Activated CD8-positive, alpha-beta T cell treated with anti-CD3 and anti-CD28 coated beads, Interleukin-2, amount 10 ng/mL, durations not matched to agents 7 days and 5 days (primary cell): ENCODE measurements at regions not wholly inside any gene's neighbourhood (a gene's known extent, or its start where the extent isn't known, plus 50 kb on each side); places are given as distances from the start of the nearest gene placed in this dataset.

Source experiments
- ATAC-seq: fragments of 150-1000 bp; cut with Tn5 transposase; one replicate; pipeline ENCODE4 v1.10.0; 2021; ENCODE audit warnings: moderate library complexity
- CTCF ChIA-PET: fragments of 350-600 bp; sonication (Branson Sonifier 250); formaldehyde crosslinking; loops from one replicate; lab custom pipeline; 2021; ENCODE audit warnings: antibody characterized with exemption; lab: Charles Lee
- POLR2A ChIA-PET: fragments of 350-600 bp; sonication (Branson Sonifier 250); formaldehyde crosslinking; loops from one replicate; lab custom pipeline; 2021; ENCODE audit warnings: antibody characterized with exemption; lab: Charles Lee
- DNase-seq: peaks from one replicate; pipeline ENCODE4 v3.0.0-alpha.2; 2020
- H3K27ac Mint-ChIP-seq: one replicate; pipeline ENCODE4 v1.8.0; 2021; ENCODE audit warnings: mild to moderate bottlenecking, mixed read lengths
- H3K27me3 Mint-ChIP-seq: one replicate; pipeline ENCODE4 v1.8.0; 2021; ENCODE audit warnings: low read depth, mixed read lengths
- H3K36me3 Mint-ChIP-seq: one replicate; pipeline ENCODE4 v1.8.0; 2021; ENCODE audit warnings: low read depth, mixed read lengths
- H3K4me1 Mint-ChIP-seq: one replicate; pipeline ENCODE4 v1.8.0; 2021; ENCODE audit warnings: low read depth, mixed read lengths
- H3K4me3 Mint-ChIP-seq: one replicate; pipeline ENCODE4 v1.8.0; 2021; ENCODE audit warnings: mild to moderate bottlenecking, mixed read lengths
- H3K9me3 Mint-ChIP-seq: one replicate; pipeline ENCODE4 v1.8.0; 2022; ENCODE audit warnings: mixed read lengths; ENCODE audit not compliant: insufficient read depth

GRCh38 chr6:16002332-16003196 lies 126.3 kb upstream of the MYLIP start:
- Mint-ChIP-seq H3K4me1 (no peaks in the 10 kb centered on the region), H3K27ac (no peak overlapping the region), H3K9me3 (no peaks in the 10 kb centered on the region), H3K4me3 (no peak overlapping the region), H3K27me3 (peaks cover 15% of the 10 kb centered on the region), H3K36me3 (no peaks in the 10 kb centered on the region)
- ATAC-seq: no peak
- ChIA-PET CTCF (no interaction called here), POLR2A (no interaction called here)
- no peak for DNase-seq

GRCh38 chr6:16001158-16001557 lies 127.7 kb upstream of the MYLIP start:
- DNase-seq (no peak), ATAC-seq (no peak)
- H3K27me3 Mint-ChIP-seq: peaks cover 11% of the 10 kb centered on the region
- H3K4me1 Mint-ChIP-seq: no peaks in the 10 kb centered on the region
- H3K27ac Mint-ChIP-seq: no peak overlapping the region
- no peak overlapping the region for H3K4me3 Mint-ChIP-seq
- POLR2A ChIA-PET: no interaction called here
- no peaks in the 10 kb centered on the region for H3K36me3 Mint-ChIP-seq
- CTCF ChIA-PET: no interaction called here
- H3K9me3 Mint-ChIP-seq: no peaks in the 10 kb centered on the region

- H3K27me3 Mint-ChIP-seq: peaks cover 8% of the 10 kb centered on the region
- H3K9me3 Mint-ChIP-seq: no peaks in the 10 kb centered on the region
- peaks cover 3% of the 10 kb centered on the region for H3K4me1 Mint-ChIP-seq
- H3K36me3 Mint-ChIP-seq: no peaks in the 10 kb centered on the region
- ChIA-PET POLR2A (no interaction called here), CTCF (interaction anchor here (1.1 kb wide), 1 partner anchor 184 kb away, joined by 3 read pairs; no protein-coding TSS in a partner anchor)
- H3K27ac Mint-ChIP-seq: no peak overlapping the region
- ATAC-seq (no peak), DNase-seq (no peak)
- no peak overlapping the region for H3K4me3 Mint-ChIP-seq
Observed at GRCh38 chr6:15999201-15999600, 129.7 kb upstream of the MYLIP start.

- DNase-seq (no peak), ATAC-seq (no peak)
- Mint-ChIP-seq H3K27ac (no peak overlapping the region), H3K9me3 (no peaks in the 10 kb centered on the region), H3K4me3 (no peak overlapping the region), H3K27me3 (peaks cover 2% of the 10 kb centered on the region), H3K36me3 (no peaks in the 10 kb centered on the region), H3K4me1 (peaks cover 3% of the 10 kb centered on the region)
- ChIA-PET CTCF (no interaction called here), POLR2A (no interaction called here)
Observed at GRCh38 chr6:15997586-15998388, 131.1 kb upstream of the MYLIP start.

GRCh38 chr6:15996030-15996429 lies 132.9 kb upstream of the MYLIP start:
- DNase-seq: no peak
- Mint-ChIP-seq H3K4me3 (no peak overlapping the region), H3K4me1 (peaks cover 3% of the 10 kb centered on the region), H3K27ac (no peak overlapping the region), H3K36me3 (no peaks in the 10 kb centered on the region), H3K27me3 (peaks cover 2% of the 10 kb centered on the region), H3K9me3 (no peaks in the 10 kb centered on the region)
- ChIA-PET POLR2A (no interaction called here), CTCF (no interaction called here)
- no peak for ATAC-seq

- Mint-ChIP-seq H3K4me3 (no peak overlapping the region), H3K27me3 (peaks cover 2% of the 10 kb centered on the region), H3K27ac (no peak overlapping the region), H3K9me3 (no peaks in the 10 kb centered on the region), H3K4me1 (peaks cover 3% of the 10 kb centered on the region), H3K36me3 (no peaks in the 10 kb centered on the region)
- CTCF ChIA-PET: no interaction called here
- ATAC-seq (no peak), DNase-seq (no peak)
- POLR2A ChIA-PET: no interaction called here
Observed at GRCh38 chr6:15995493-15995892, 133.4 kb upstream of the MYLIP start.

- ChIA-PET CTCF (no interaction called here), POLR2A (no interaction called here)
- no peak overlapping the region for H3K27ac Mint-ChIP-seq
- no peaks in the 10 kb centered on the region for H3K36me3 Mint-ChIP-seq
- H3K9me3 Mint-ChIP-seq: no peaks in the 10 kb centered on the region
- ATAC-seq: no peak
- H3K4me3 Mint-ChIP-seq: no peak overlapping the region
- H3K4me1 Mint-ChIP-seq: peaks cover 3% of the 10 kb centered on the region
- no peak for DNase-seq
- peaks cover 2% of the 10 kb centered on the region for H3K27me3 Mint-ChIP-seq
Observed at GRCh38 chr6:15994814-15995459, 133.9 kb upstream of the MYLIP start.

- Mint-ChIP-seq H3K4me3 (no peak overlapping the region), H3K27ac (no peak overlapping the region), H3K9me3 (no peaks in the 10 kb centered on the region), H3K36me3 (no peaks in the 10 kb centered on the region), H3K4me1 (peaks cover 3% of the 10 kb centered on the region), H3K27me3 (peaks cover 2% of the 10 kb centered on the region)
- ATAC-seq (no peak), DNase-seq (no peak)
- ChIA-PET POLR2A (no interaction called here), CTCF (no interaction called here)
Observed at GRCh38 chr6:15993716-15994228, 135.1 kb upstream of the MYLIP start.

GRCh38 chr6:15990179-15990578 lies 138.7 kb upstream of the MYLIP start:
- ChIA-PET POLR2A (no interaction called here), CTCF (interaction anchor here (1.0 kb wide), 1 partner anchor 216 kb away, joined by 3 read pairs; no protein-coding TSS in a partner anchor)
- ATAC-seq: no peak

GRCh38 chr6:15989397-15989796 lies 139.5 kb upstream of the MYLIP start:
- ChIA-PET CTCF (interaction anchor here (1.0 kb wide), 1 partner anchor 216 kb away, joined by 3 read pairs; no protein-coding TSS in a partner anchor), POLR2A (no interaction called here)
- H3K27me3 Mint-ChIP-seq: peaks cover 2% of the 10 kb centered on the region
- H3K9me3 Mint-ChIP-seq: no peaks in the 10 kb centered on the region
- H3K27ac Mint-ChIP-seq: no peak overlapping the region
- no peaks in the 10 kb centered on the region for H3K36me3 Mint-ChIP-seq
- no peak for DNase-seq
- H3K4me1 Mint-ChIP-seq: peaks cover 5% of the 10 kb centered on the region
- ATAC-seq: no peak
- H3K4me3 Mint-ChIP-seq: no peak overlapping the region

More at GRCh38 chr6:15990179-15990578, 138.7 kb upstream of the MYLIP start:
- H3K27me3 Mint-ChIP-seq: peaks cover 4% of the 10 kb centered on the region
- DNase-seq: no peak
- H3K9me3 Mint-ChIP-seq: no peaks in the 10 kb centered on the region
- no peak overlapping the region for H3K4me3 Mint-ChIP-seq
- H3K27ac Mint-ChIP-seq: no peak overlapping the region
- no peaks in the 10 kb centered on the region for H3K36me3 Mint-ChIP-seq
- H3K4me1 Mint-ChIP-seq: peaks cover 8% of the 10 kb centered on the region

GRCh38 chr6:15987569-15987968 lies 141.3 kb upstream of the MYLIP start:
- H3K9me3 Mint-ChIP-seq: no peaks in the 10 kb centered on the region
- POLR2A ChIA-PET: no interaction called here
- H3K36me3 Mint-ChIP-seq: no peaks in the 10 kb centered on the region
- no peak overlapping the region for H3K4me3 Mint-ChIP-seq
- peaks cover 5% of the 10 kb centered on the region for H3K4me1 Mint-ChIP-seq
- CTCF ChIA-PET: no interaction called here
- no peak for DNase-seq
- no peak for ATAC-seq
- H3K27me3 Mint-ChIP-seq: peaks cover 5% of the 10 kb centered on the region
- no peak overlapping the region for H3K27ac Mint-ChIP-seq
